ENCODE measurements at regions not wholly inside any gene's neighbourhood (a gene's known extent, or its start where the extent isn't known, plus 50 kb on each side); places are given as distances from the start of the nearest gene placed in this dataset.
"Not testable (repeated sequence)": the region's sequence is repeated elsewhere in the genome, so short reads cannot be mapped to it uniquely, and the experiment has no call there.

DNA sequence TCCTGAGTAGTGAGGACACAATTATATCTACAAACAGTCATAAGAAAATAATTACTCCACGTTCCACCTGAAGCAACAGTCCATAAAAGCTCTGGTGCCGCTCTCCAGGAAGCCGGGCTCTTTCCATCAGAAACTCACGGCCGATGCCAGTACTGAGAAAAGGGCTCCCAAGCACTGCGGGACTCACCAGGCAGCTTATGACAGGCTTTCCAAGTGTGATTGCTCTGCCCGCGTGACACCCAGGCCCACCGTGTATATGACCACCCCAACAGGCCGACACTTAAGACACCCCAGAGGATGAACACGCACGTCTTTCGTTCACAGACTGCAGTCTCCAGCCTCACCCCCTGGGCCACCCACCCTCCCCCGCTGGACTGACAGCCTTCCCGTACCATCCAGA is 199.0 kb downstream of the UQCRFS1 start:
- no peak for DNase-seq (ENCODE audit: low read depth)

GRCh38 chr19:29013325-29013724 is 199.6 kb downstream of the UQCRFS1 start:
- no peak for DNase-seq (ENCODE audit: low read depth)

DNA sequence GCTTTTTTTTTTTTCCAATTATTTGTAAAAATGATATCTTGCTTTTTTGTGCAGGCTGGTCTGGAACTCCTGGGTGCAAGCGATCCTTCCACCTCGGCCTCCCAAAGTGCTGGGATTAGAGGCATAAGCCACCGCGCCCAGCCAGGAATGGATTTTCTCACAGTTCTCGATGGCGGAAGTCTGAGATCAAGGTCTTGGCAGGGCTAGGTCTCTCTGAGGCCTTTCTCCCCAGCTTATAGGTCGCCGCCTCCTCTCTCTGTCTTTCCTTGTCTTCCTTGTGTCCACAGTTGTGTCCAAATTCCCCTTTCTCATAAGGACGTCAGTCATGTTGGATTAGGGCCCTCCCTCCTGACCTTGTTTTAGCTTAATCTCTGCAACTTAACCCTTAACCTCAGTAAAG is 200.5 kb downstream of the UQCRFS1 start:
- DNase-seq (ENCODE audit: low read depth) = no peak

- no peak for DNase-seq (ENCODE audit: low read depth)
These were observed 202.7 kb downstream of the UQCRFS1 start for GRCh38 chr19:29010276-29010675.

- peak; percentile 8 for DNase-seq (ENCODE audit: low read depth)
These were observed 206.8 kb downstream of the UQCRFS1 start for GRCh38 chr19:29006057-29006735.

DNA sequence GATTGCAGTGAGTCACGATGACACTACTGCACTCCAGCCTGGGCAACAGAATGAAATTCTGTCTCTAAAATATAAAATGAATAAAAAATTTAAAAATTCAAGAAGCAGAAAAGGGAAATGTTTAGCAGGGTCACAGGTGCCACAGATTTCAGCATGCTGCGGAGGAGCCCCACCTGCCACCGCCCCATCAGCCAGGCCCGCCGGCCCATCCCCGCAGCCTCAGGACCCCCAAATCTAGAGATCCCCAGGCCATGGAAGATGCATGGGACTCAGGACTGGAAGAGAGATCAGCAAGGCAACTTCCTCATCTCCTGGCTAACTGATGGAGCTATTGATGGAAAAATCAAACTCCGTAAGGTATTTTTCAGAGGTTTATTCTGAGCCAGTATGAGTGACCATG is 208.2 kb downstream of the UQCRFS1 start:
- no peak for DNase-seq (ENCODE audit: low read depth)

- DNase-seq (ENCODE audit: low read depth) = no peak
These were observed 209.1 kb downstream of the UQCRFS1 start for GRCh38 chr19:29003641-29004409.

GRCh38 chr19:29002336-29002735 is 210.6 kb downstream of the UQCRFS1 start:
- DNase-seq (ENCODE audit: low read depth) = no peak

- no peak for DNase-seq (ENCODE audit: low read depth)
These were observed 211.2 kb downstream of the UQCRFS1 start for GRCh38 chr19:29001597-29002245.

- no peak for DNase-seq (ENCODE audit: low read depth)
These were observed 211.8 kb downstream of the UQCRFS1 start for GRCh38 chr19:29001141-29001581.

DNA sequence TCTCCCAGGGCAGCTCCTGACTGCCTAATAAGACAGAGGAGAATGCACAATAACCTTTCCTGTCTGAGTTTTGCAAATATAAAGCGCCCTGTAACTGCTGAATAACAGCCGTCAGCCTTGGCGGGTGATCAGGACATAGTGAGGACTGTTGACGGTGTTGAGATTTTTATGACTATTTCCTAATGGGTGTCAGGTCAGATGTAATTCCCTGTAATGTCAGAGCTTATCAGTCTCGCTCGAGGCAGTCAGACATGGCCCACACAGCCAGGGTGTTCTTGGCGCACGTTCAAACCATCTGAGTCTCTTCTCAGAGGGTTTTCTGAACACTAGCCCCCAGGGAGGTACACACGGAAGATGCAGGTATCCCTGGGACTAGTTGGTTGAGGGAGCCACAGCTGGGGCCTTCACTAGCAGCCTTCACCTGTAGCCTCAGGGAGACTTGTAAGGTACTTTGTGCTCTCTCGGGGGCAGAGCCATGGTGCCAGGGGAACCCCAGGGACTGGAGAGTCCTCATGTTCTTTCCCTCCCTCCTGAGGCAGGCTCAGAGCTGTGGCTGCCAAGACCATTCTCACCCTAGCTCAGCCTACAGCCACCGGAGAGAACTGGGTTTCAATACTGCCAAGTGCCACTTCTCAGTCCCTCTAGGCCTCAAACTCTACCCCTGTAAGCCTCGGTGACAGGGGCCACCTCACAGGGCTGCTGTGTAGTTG is 213.1 kb downstream of the UQCRFS1 start:
- DNase-seq (ENCODE audit: low read depth) = no peak

DNA sequence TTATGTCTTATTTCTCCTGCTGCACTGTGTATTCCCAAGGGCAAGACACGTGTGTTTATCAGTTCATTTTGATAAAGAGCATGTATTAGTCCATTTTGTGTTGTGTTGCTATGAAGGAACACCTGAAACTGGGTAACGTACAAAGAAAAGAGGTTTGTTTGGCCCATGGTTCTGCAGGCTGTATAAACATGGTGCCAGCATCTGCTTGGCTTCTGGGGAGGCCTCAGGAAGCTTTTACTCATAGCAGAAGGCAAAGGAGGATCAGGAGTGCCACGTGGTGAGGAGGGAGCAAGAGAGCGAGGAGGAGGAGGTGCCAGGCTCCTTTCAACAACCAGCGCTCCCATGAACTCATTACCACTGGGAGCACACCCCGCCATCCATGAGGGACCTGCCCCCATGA is 214.0 kb downstream of the UQCRFS1 start:
- no peak for DNase-seq (ENCODE audit: low read depth)

DNA sequence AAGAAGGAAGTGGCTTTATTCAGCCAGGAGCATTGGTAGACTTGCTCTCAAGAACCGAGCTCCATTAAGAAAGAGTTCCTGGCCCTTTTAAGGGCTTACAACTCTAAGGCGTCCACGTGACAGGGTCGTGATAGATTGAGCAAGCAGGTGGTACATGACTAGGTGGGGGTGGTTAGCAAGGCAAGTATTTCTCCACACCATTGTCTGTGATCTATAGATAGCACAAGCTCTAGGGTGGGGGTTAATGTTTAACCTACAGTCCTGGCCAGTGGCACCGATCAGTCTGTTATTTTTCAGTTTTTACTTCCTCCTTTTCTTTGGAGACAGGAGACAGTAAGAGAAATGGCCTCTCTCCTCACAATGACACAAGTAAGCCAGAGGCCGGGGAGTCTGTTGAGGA is 215.1 kb downstream of the UQCRFS1 start:
- not testable (repeated sequence) for DNase-seq (ENCODE audit: low read depth)

DNA sequence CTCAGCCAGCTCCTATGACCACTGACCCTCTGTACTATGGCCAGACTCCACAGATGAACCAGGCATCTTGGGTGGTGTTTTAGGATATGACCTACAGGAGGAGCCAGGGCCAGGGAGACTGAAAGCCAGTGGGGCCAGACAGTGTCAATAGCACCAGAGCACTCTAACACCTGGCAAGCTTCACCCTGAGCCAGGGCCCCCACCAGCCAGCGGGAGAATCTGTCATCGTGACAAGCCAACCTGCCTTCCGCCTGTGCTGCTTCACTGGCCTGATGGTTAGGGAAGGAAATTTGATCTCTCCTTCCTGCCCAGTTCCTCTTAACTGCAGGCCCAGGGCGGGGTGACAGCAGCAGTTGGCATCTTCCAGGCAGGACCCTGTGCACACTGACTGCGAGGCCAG is 222.4 kb downstream of the UQCRFS1 start:
- peak; percentile 18 for DNase-seq (ENCODE audit: low read depth)

DNA sequence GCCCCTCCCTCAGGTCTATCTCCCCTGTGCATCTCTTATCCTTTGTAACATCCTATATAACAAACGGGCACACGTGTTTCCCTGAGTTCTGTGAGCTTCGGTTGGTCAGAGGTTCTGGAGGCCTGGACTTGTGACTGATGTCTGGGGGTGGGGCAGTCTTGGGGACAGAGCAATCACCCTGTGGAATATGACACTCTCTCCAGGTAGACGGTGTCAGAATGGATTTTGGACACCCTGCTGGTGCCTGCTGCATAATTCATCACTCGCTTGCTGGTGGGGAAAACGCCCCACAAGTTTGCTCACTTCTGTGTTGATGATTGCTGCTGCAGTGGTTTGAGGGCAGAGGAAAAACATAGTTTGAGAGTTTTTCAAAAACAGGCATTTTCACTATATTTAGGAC is 223.2 kb downstream of the UQCRFS1 start:
- no peak for DNase-seq (ENCODE audit: low read depth)

- no peak for DNase-seq (ENCODE audit: low read depth)
These were observed 224.9 kb downstream of the UQCRFS1 start for GRCh38 chr19:28988066-28988465.

GRCh38 chr19:28987177-28987576 is 225.8 kb downstream of the UQCRFS1 start:
- DNase-seq (ENCODE audit: low read depth) = no peak

GRCh38 chr19:28985201-28985600 is 227.8 kb downstream of the UQCRFS1 start:
- DNase-seq (ENCODE audit: low read depth) = no peak

DNA sequence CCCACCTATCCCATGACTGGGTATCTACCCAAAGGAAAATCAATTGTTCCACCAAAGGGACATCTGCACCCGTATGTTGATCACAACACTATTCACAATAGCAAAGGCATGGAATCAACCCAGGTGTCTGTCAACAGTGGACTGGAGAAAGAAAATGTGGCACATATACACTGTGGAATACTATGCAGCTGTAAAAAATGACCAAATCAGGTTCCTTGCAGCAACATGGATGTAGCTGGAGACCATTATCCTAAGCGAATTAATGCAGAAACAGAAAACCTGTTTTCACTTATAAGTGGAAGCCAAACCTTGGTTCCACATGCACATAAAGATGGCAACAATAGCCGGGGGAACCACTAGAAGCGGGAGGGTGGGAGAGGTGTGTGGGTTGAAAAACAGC is 228.6 kb downstream of the UQCRFS1 start:
- DNase-seq (ENCODE audit: low read depth) = no peak

DNA sequence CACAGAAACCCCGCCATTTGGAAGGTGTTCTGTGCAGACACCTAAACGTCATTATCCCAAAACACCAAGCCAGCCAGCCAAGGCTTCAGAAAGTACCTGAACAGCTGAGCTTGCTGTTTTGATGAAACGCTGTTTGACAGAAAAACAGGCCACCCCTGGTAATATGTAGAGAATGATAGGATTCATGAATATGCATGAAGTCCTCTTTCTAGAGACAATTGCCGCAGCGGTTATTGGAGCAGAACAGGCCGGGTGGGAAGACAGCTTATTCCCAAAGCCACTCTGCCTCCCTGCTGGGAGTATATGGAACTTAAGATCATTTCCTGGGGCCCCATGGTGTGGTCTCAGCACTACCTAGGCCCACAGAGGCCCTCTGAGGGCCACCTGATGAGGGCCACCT is 229.5 kb downstream of the UQCRFS1 start:
- no peak for DNase-seq (ENCODE audit: low read depth)

DNA sequence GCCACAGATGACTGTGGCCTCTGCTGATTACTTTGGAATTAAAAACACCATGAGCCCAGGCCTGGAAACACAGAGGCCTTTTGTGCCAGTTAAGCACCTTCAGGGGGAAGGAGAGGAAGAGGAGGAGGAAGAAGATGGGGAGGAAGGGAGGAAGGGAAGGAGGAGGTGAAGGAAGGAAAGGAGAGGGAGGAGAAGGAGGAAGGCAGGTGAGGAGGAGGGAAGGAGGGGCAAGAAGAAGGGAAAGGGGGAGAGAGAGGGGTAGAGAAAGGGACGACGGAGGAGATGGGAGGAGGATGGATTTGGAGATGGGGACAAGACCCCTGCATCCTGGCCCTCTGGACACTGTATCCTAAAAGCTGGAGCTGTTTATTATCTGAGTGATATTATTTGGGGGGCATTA is 231.0 kb downstream of the UQCRFS1 start:
- DNase-seq (ENCODE audit: low read depth) = no peak

DNA sequence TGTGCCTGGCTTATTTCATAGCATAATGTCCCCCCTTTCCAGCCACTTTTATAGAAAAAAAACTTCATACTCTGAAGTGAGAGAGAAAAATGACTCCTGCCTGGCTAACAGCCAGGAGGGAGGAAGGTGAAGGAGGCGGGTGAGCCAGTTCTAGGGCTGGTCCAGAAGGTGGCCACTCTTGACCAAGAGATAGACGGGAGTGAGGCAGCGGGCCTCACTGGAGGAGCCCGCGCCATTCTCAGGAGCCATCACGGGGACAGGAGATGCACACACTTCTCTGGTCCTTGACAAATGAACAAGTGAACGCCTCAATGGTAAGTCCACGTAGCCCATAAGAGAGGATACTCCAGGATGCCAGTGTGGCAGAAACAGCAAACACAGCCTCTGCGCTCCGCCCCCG is 231.4 kb downstream of the UQCRFS1 start:
- DNase-seq (ENCODE audit: low read depth) = no peak
